Endothelial cell of umbilical vein (primary cell): ENCODE measurements at regions not wholly inside any gene's neighbourhood (a gene's known extent, or its start where the extent isn't known, plus 50 kb on each side); places are given as distances from the start of the nearest gene placed in this dataset.

Source experiments
- BruUV-seq: library from RNA; stranded (reverse); fragments of 400-500 nt; replicated peaks from 2 replicates; lab custom pipeline; 2021; lab: Mats Ljungman, UMichigan
- CTCF ChIA-PET: fragments of 300-600, 350-600 bp; sonication (Branson Sonifier 250); formaldehyde crosslinking; loops from one replicate; lab custom pipeline; 2021; ENCODE audit warnings: antibody characterized with exemption, inconsistent platforms; lab: Charles Lee
- POLR2A ChIA-PET: fragments of 300-600, 350-600 bp; sonication (Branson Sonifier 250); formaldehyde crosslinking; loops from one replicate; lab custom pipeline; 2021; ENCODE audit warnings: antibody characterized with exemption, inconsistent platforms; lab: Charles Lee
- DNase-seq: peaks from one replicate; pipeline ENCODE4 v3.0.0-alpha.2; 2011; ENCODE audit warnings: low read depth, low spot score
- FAIRE-seq: peaks from 2 replicates; lab custom pipeline; 2011; peaks lifted over from hg19 to GRCh38; lab: Jason Lieb, UNC
- H2AFZ ChIP-seq: 2 replicates; pipeline ENCODE4 v1.6.0; 2012; ENCODE audit warnings: low read depth, low read length, control low read depth, inconsistent platforms
- H3K27ac ChIP-seq: 2 replicates; pipeline ENCODE4 v1.5.1; 2011; ENCODE audit warnings: low read depth, mild to moderate bottlenecking, control low read depth, low read length, moderate library complexity; ENCODE audit not compliant: insufficient read depth
- H3K27me3 ChIP-seq, 2 experiments: 2 replicates each; pipeline versions ENCODE4 v1.6.0 to v1.6.1; 2011; ENCODE audit warnings: low read length in 2 of 2, mixed read lengths in 1 of 2; ENCODE audit not compliant: control insufficient read depth in 2 of 2, insufficient read depth in 2 of 2
- H3K36me3 ChIP-seq, 2 experiments: 2 replicates in 1 of 2; 3 replicates in 1 of 2; pipeline ENCODE4 v1.5.1; 2011; ENCODE audit warnings: low read length in 2 of 2, mild to moderate bottlenecking in 1 of 2, moderate library complexity in 1 of 2; ENCODE audit not compliant: control insufficient read depth in 2 of 2, insufficient read depth in 2 of 2; ENCODE audit errors: extremely low read depth in 1 of 2
- H3K4me1 ChIP-seq: 3 replicates; pipeline ENCODE4 v1.5.1; 2011; ENCODE audit warnings: mild to moderate bottlenecking, low read length; ENCODE audit not compliant: control insufficient read depth, insufficient read depth; ENCODE audit errors: extremely low read depth
- H3K4me2 ChIP-seq: 2 replicates; pipeline ENCODE4 v1.6.1; 2011; ENCODE audit warnings: low read length, control low read depth, mixed read lengths; ENCODE audit not compliant: insufficient read depth
- H3K4me3 ChIP-seq, 3 experiments: fragments of 200-600 bp in 1 of 3; sonication (generic), shearing (Covaris generic) in 1 of 3; replicated peaks in 1 of 3; 2 replicates each; pipeline ENCODE4 v1.5.1; 2011 to 2016; ENCODE audit warnings: control low read depth in 3 of 3, low read length in 3 of 3, mild to moderate bottlenecking in 2 of 3, inconsistent platforms in 1 of 3, low read depth in 1 of 3, moderate library complexity in 1 of 3; ENCODE audit not compliant: insufficient read depth in 1 of 3
- H3K79me2 ChIP-seq: 2 replicates; pipeline ENCODE4 v1.6.0; 2012; ENCODE audit warnings: low read length, inconsistent platforms; ENCODE audit not compliant: control insufficient read depth, insufficient read depth
- H3K9ac ChIP-seq: replicated peaks from 2 replicates; pipeline ENCODE3; 2011; ENCODE audit warnings: low read length, control low read depth; ENCODE audit not compliant: insufficient read depth; ENCODE audit errors: extremely low read depth
- H3K9me1 ChIP-seq: replicated peaks from 3 replicates; pipeline ENCODE4 v1.6.0; 2011; ENCODE audit warnings: mild to moderate bottlenecking, low read length; ENCODE audit not compliant: control insufficient read depth, insufficient read depth; ENCODE audit errors: extremely low read depth
- H3K9me3 ChIP-seq: replicated peaks from 2 replicates; pipeline ENCODE4 v1.5.1; 2012; ENCODE audit warnings: low read length, inconsistent platforms; ENCODE audit not compliant: control insufficient read depth, insufficient read depth
- H4K20me1 ChIP-seq: replicated peaks from 2 replicates; pipeline ENCODE3; 2011; ENCODE audit warnings: mild to moderate bottlenecking, low read length; ENCODE audit not compliant: control insufficient read depth, insufficient read depth; ENCODE audit errors: extremely low read depth
- EZH2 ChIP-seq: IDR thresholded peaks from 2 replicates; pipeline ENCODE4 v1.6.1; 2012; ENCODE audit warnings: borderline replicate concordance, low read depth, mild to moderate bottlenecking, moderate library complexity, low read length, inconsistent platforms; ENCODE audit not compliant: severe bottlenecking
- FOS ChIP-seq: IDR thresholded peaks from 2 replicates; pipeline ENCODE4 v1.6.1; 2011; ENCODE audit warnings: mild to moderate bottlenecking, low read length, moderate library complexity, borderline replicate concordance; ENCODE audit not compliant: insufficient read depth
- GATA2 ChIP-seq: IDR thresholded peaks from 2 replicates; pipeline ENCODE4 v1.7.0; 2011; ENCODE audit warnings: low read depth, mild to moderate bottlenecking, moderate library complexity, mixed read lengths, low read length; ENCODE audit not compliant: insufficient read length, insufficient read depth
- MYC ChIP-seq: IDR thresholded peaks from one replicate; pipeline ENCODE4 v1.6.1; 2011; ENCODE audit warnings: mild to moderate bottlenecking, low read depth, low read length
- POLR2A ChIP-seq: IDR thresholded peaks from 2 replicates; pipeline ENCODE4 v1.6.1; 2012; ENCODE audit warnings: low read depth, mild to moderate bottlenecking, control low read depth, low read length
- POLR2AphosphoS5 ChIP-seq: IDR thresholded peaks from 2 replicates; pipeline ENCODE4 v1.6.1; 2012; ENCODE audit warnings: low read depth, mild to moderate bottlenecking, control low read depth, low read length, moderate library complexity; ENCODE audit not compliant: insufficient read depth
- dilution Hi-C: fragments of 300-500 bp; cut with MboI; formaldehyde crosslinking; loops from one replicate; pipeline ENCODE4 v1.15.0; 2019; ENCODE audit warnings: low sequenced_read_pairs; ENCODE audit not compliant: extremely low pct_ligation_motif_present
- intact Hi-C: fragments of 100-400 bp; cut with micrococcal nuclease; formaldehyde crosslinking; loops from one replicate; pipeline ENCODE4 v1.10.0; 2022
- TF ChIP-seq, protein P1 (sequence below), 2 donors: IDR thresholded peaks; 1 replicate in 1 of 2; 2 replicates in 1 of 2; pipeline ENCODE4 v1.5.1; 2011; ENCODE audit warnings: low read length in 2 of 2, mild to moderate bottlenecking in 2 of 2, moderate library complexity in 2 of 2, control low read depth in 1 of 2, inconsistent platforms in 1 of 2, low read depth in 1 of 2; ENCODE audit not compliant: insufficient read depth in 1 of 2; ENCODE audit errors: extremely low read depth in 1 of 2

DNA sequence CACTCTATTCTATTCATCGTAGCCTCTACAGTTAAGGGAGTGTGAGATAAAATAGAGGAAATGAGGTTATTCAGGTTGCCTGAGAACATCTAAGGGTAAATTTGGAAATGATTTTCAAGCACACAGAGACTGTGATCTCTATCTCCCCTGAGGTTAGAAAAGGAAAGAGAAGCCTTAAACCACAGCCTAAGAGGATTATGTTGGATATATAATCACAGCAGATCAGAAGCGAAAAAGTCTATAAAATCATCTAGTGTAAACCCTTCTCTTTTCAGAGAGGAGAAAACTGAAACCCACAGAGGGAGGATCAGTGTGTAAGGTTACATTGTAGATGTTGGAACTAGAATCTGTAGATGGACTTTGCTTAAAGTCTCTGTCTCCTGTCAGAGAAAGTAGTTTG is 90.6 kb upstream of the SEMA3E start:
- Histone ChIP-seq H3K9ac (no peak overlapping the region), H3K4me1 (no peaks in the 10 kb centered on the region), H3K9me1 (no peaks in the 10 kb centered on the region), H3K27me3 (peaks cover 0 to 2% of the 10 kb centered on the region in 2 experiments), H3K36me3 (no peaks in the 10 kb centered on the region), H3K9me3 (no peaks in the 10 kb centered on the region), H2AFZ (no peak overlapping the region), H3K4me2 (no peak overlapping the region), H3K27ac (no peak overlapping the region), H3K4me3 (no peak overlapping the region), H4K20me1 (no peaks in the 10 kb centered on the region), H3K79me2 (no peaks in the 10 kb centered on the region)
- TF ChIP-seq, protein P1, sequence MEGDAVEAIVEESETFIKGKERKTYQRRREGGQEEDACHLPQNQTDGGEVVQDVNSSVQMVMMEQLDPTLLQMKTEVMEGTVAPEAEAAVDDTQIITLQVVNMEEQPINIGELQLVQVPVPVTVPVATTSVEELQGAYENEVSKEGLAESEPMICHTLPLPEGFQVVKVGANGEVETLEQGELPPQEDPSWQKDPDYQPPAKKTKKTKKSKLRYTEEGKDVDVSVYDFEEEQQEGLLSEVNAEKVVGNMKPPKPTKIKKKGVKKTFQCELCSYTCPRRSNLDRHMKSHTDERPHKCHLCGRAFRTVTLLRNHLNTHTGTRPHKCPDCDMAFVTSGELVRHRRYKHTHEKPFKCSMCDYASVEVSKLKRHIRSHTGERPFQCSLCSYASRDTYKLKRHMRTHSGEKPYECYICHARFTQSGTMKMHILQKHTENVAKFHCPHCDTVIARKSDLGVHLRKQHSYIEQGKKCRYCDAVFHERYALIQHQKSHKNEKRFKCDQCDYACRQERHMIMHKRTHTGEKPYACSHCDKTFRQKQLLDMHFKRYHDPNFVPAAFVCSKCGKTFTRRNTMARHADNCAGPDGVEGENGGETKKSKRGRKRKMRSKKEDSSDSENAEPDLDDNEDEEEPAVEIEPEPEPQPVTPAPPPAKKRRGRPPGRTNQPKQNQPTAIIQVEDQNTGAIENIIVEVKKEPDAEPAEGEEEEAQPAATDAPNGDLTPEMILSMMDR (IDR thresholded peaks at IDR 0.05; ENCODE audit: extremely low read depth in 1 of 2, insufficient read depth in 1 of 2, low read depth in 1 of 2, low read length in 2 of 2) = no peak
- TF ChIP-seq POLR2A (no peak), POLR2AphosphoS5 (no peak), MYC (no peak), GATA2 (no peak), FOS (no peak)
- no peak for FAIRE-seq
- DNase-seq = no peak
- CTCF ChIA-PET = interaction anchor here (1.2 kb wide), 1 partner anchor 12 kb away, joined by 3 read pairs; no protein-coding TSS in a partner anchor
- BruUV-seq = no TSS peak
- intact Hi-C loops = no loop called here
- POLR2A ChIA-PET = no interaction called here
- dilution Hi-C loops = no loop called here

GRCh38 chr7:83738291-83738835 is 89.4 kb upstream of the SEMA3E start:
- no peak overlapping the region for H3K4me2 ChIP-seq
- no peaks in the 10 kb centered on the region for H3K79me2 ChIP-seq
- H3K27ac ChIP-seq = no peak overlapping the region
- CTCF ChIA-PET = no interaction called here
- BruUV-seq = no TSS peak
- H3K27me3 ChIP-seq = peaks cover 0 to 2% of the 10 kb centered on the region in 2 experiments
- dilution Hi-C loops = no loop called here
- H3K4me1 ChIP-seq = no peaks in the 10 kb centered on the region
- no peak overlapping the region for H3K4me3 ChIP-seq
- no peak overlapping the region for H3K9ac ChIP-seq
- no peak overlapping the region for H2AFZ ChIP-seq
- no peaks in the 10 kb centered on the region for H3K9me3 ChIP-seq
- no peaks in the 10 kb centered on the region for H4K20me1 ChIP-seq
- no peak for FAIRE-seq
- TF ChIP-seq EZH2 (no peak), FOS (no peak), MYC (no peak)
- DNase-seq = no peak
- intact Hi-C loops = no loop called here
- H3K9me1 ChIP-seq = no peaks in the 10 kb centered on the region
- POLR2A ChIA-PET = no interaction called here
- no peaks in the 10 kb centered on the region for H3K36me3 ChIP-seq
